HUES48 (cell line): ENCODE measurements at regions not wholly inside any gene's neighbourhood (a gene's known extent, or its start where the extent isn't known, plus 50 kb on each side); places are given as distances from the start of the nearest gene placed in this dataset.

Experiments used
- H3K27ac ChIP-seq: one replicate; pipeline ENCODE4 v1.7.0; 2013; ENCODE audit warnings: low read depth, low read length, inconsistent platforms
- H3K27me3 ChIP-seq: 2 replicates; pipeline ENCODE4 v1.6.1; 2013; ENCODE audit warnings: mild to moderate bottlenecking, low read length; ENCODE audit not compliant: control insufficient read depth, insufficient read depth
- H3K36me3 ChIP-seq: 2 replicates; pipeline ENCODE4 v1.6.1; 2013; ENCODE audit warnings: low read length; ENCODE audit not compliant: control insufficient read depth, insufficient read depth
- H3K4me1 ChIP-seq: 2 replicates; pipeline ENCODE4 v1.6.1; 2013; ENCODE audit warnings: mild to moderate bottlenecking, low read length; ENCODE audit not compliant: control insufficient read depth, insufficient read depth
- H3K4me3 ChIP-seq: 2 replicates; pipeline ENCODE4 v1.5.1; 2013; ENCODE audit warnings: mild to moderate bottlenecking, low read depth, low read length
- H3K9ac ChIP-seq: 2 replicates; pipeline ENCODE4 v1.6.1; 2013; ENCODE audit warnings: mild to moderate bottlenecking, low read depth, low read length, moderate library complexity
- H3K9me3 ChIP-seq: 2 replicates; pipeline ENCODE4 v1.6.1; 2013; ENCODE audit warnings: low read length; ENCODE audit not compliant: control insufficient read depth, insufficient read depth

DNA sequence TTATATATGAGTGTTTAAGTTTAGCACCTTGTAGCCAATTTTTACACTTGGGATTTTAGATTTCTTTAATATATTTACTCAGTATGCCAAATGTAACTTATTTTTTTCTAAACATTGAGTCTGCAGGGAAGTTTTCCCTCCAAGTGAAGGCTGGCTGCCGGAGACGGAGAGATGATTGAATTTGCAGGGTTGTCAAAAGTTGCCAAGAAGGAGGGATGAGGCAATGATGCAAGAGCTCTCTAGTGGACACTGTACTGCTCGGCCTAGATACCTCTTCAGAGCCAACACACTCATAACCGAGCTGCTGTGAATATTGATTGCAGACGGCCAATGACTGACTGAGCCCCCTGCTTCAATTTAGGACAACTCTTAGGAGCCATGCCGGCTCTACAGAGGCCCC is 318.6 kb upstream of the CASK start:
- Histone ChIP-seq H3K4me3 (no peak overlapping the region), H3K4me1 (peaks cover 12% of the 10 kb centered on the region), H3K27me3 (no peaks in the 10 kb centered on the region), H3K36me3 (no peaks in the 10 kb centered on the region), H3K9ac (no peak overlapping the region), H3K27ac (no peak overlapping the region), H3K9me3 (no peaks in the 10 kb centered on the region; the same call in 1 of the 2 replicates)

DNA sequence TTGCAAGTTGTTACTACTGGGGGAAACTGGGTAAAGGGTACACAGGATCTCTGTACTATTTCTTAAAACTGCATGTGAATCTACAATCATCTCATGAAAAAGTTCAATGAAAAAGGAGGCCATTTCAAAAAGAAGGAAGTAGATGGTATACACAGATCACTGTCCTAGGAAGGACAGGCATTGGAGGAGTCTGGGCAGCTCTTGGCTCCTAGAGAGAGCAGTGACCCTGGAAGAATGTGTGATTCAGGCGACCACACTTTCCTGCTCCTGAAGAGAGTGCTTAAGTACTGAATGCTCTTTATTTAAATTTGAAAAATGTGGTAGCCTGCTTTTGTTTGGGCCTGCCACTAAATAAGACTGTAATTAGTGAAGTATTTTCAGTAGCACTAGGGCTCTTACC is 318.1 kb upstream of the CASK start:
- Histone ChIP-seq H3K9me3 (no peaks in the 10 kb centered on the region; the same call in 1 of the 2 replicates), H3K9ac (no peak overlapping the region), H3K27me3 (no peaks in the 10 kb centered on the region), H3K36me3 (no peaks in the 10 kb centered on the region), H3K4me3 (no peak overlapping the region), H3K27ac (no peak overlapping the region), H3K4me1 (peaks cover 12% of the 10 kb centered on the region)

DNA sequence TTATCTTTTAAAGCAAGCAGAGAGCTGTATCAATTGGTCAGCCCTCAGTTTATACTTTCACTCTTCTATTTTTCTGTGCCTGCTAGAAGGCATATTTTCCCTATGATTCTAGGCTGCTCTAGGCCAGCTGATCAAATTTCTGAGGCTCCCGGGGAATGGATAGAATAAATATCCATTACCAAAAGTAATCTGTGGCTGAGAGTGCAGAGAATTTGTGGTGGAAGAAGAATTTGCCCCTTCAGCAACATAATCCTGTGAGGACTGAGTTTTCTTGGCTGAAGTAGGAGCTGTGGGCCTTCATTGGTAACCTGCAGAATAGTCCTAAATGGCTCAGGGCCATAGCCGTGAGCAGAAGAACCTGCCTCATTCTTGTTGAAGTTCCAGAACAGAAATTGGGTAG is 314.6 kb upstream of the CASK start:
- Histone ChIP-seq H3K27me3 (no peaks in the 10 kb centered on the region), H3K36me3 (no peaks in the 10 kb centered on the region), H3K9me3 (no peaks in the 10 kb centered on the region; the same call in 1 of the 2 replicates), H3K4me3 (no peak overlapping the region), H3K27ac (no peak overlapping the region), H3K9ac (no peak overlapping the region), H3K4me1 (peaks cover 12% of the 10 kb centered on the region)

DNA sequence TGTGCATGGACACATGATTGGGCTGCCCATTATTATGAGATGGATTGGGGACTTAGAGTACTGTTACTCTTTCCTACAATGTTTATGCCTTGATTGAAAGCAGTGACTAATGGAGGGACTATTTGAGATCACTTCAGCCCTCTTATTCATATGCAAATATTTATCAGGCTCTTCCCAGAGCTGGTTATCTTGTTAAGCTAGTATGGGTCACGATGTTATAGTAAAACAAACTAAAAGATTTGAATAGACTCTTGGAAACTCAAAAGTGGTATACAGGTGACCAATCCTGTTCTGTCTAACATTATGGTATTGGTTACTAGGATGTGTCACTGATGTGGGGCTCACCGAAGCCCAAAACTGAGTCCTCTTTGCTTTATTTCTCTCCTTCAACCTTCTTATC is 306.2 kb upstream of the CASK start:
- Histone ChIP-seq H3K27ac (no peak overlapping the region), H3K4me1 (peaks cover 3% of the 10 kb centered on the region), H3K36me3 (no peaks in the 10 kb centered on the region), H3K27me3 (no peaks in the 10 kb centered on the region), H3K4me3 (no peak overlapping the region), H3K9ac (no peak overlapping the region), H3K9me3 (no peaks in the 10 kb centered on the region)

DNA sequence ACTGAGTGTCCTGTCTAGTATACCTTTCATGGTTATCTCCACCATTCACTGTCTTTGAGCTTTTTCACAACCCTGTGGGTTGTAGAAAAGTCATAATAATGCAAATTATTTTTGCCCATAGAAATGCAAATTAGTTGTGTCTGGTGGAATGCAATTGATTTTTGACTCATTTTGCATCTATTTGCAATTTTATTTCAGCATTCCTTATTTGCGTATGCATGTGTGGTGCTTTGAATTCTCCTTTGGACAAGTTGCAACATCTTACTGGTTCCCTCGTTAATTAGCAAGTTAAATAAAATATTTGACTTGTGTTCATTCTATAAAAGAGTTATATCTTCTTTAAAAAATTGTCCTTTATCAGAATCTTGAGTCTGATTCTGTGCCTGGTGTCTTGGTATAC is 297.3 kb upstream of the CASK start:
- peaks cover 7% of the 10 kb centered on the region; the same call in 1 of the 2 replicates for H3K4me1 ChIP-seq
- H3K36me3 ChIP-seq = no peaks in the 10 kb centered on the region
- H3K27ac ChIP-seq = no peak overlapping the region
- no peak overlapping the region for H3K9ac ChIP-seq
- H3K27me3 ChIP-seq = no peaks in the 10 kb centered on the region
- H3K9me3 ChIP-seq = no peaks in the 10 kb centered on the region
- H3K4me3 ChIP-seq = no peak overlapping the region

DNA sequence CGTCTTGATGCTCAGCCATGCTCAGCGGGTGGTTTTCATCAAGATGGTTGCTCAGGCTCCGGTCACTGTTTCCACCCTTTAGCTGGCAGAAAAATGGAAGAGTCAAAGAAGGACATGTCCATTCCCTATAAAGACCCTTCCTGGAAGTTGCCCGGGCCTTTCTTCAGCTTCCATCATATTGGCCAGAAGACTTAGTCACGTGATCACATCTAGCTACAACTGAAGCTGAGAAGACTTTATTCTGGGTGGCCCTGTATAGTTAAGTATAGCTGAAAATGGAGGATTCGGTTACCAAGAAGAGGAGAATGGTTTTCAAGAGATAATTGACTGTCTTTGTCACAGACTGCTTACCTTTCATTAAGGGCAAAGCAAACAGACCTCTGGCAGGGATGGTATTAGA is 296.7 kb upstream of the CASK start:
- no peaks in the 10 kb centered on the region for H3K27me3 ChIP-seq
- H3K36me3 ChIP-seq = no peaks in the 10 kb centered on the region
- no peak overlapping the region for H3K27ac ChIP-seq
- no peak overlapping the region for H3K9ac ChIP-seq
- no peaks in the 10 kb centered on the region for H3K9me3 ChIP-seq
- H3K4me3 ChIP-seq = no peak overlapping the region
- H3K4me1 ChIP-seq = peaks cover 7% of the 10 kb centered on the region; the same call in 1 of the 2 replicates

DNA sequence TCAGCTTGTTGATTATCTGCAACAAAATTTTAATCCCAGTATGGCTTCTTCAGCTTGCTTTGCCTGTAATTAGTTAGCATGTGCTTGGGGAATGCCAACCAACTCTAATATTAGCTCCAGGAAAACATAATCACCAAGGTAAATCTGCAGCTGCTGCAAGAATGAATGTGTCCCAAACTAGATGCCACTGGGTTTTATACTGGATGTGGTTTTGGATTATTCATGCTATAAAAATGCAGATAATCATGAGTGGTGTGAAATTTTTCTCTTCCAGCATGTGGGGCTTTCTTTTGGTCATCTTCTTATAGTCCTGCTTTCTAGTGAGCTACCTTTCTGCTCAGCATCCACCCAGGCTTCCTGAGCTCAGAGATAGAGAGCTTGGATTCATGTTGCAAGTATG is 295.9 kb upstream of the CASK start:
- no peaks in the 10 kb centered on the region for H3K27me3 ChIP-seq
- no peak overlapping the region for H3K9ac ChIP-seq
- H3K4me1 ChIP-seq = peaks cover 7% of the 10 kb centered on the region; the same call in 1 of the 2 replicates
- H3K27ac ChIP-seq = no peak overlapping the region
- no peaks in the 10 kb centered on the region for H3K9me3 ChIP-seq
- no peaks in the 10 kb centered on the region for H3K36me3 ChIP-seq
- H3K4me3 ChIP-seq = no peak overlapping the region

- H3K9ac ChIP-seq = no peak overlapping the region
- 0 out of 2 replicates have a peak, but pooled peaks cover 5% of the 10 kb centered on the region for H3K9me3 ChIP-seq
- no peaks in the 10 kb centered on the region for H3K27me3 ChIP-seq
- no peaks in the 10 kb centered on the region for H3K36me3 ChIP-seq
- no peak overlapping the region for H3K4me3 ChIP-seq
- H3K27ac ChIP-seq = no peak overlapping the region
- H3K4me1 ChIP-seq = no peaks in the 10 kb centered on the region
Measured at GRCh38 chrX:42195506-42195905, 272.2 kb upstream of the CASK start.

GRCh38 chrX:42189576-42189975 is 266.2 kb upstream of the CASK start:
- H3K27me3 ChIP-seq = no peaks in the 10 kb centered on the region
- no peaks in the 10 kb centered on the region for H3K36me3 ChIP-seq
- no peak overlapping the region for H3K4me3 ChIP-seq
- H3K4me1 ChIP-seq = peaks cover 14% of the 10 kb centered on the region
- H3K9me3 ChIP-seq = 0 out of 2 replicates have a peak, but pooled peaks cover 5% of the 10 kb centered on the region
- no peak overlapping the region for H3K9ac ChIP-seq
- no peak overlapping the region for H3K27ac ChIP-seq

DNA sequence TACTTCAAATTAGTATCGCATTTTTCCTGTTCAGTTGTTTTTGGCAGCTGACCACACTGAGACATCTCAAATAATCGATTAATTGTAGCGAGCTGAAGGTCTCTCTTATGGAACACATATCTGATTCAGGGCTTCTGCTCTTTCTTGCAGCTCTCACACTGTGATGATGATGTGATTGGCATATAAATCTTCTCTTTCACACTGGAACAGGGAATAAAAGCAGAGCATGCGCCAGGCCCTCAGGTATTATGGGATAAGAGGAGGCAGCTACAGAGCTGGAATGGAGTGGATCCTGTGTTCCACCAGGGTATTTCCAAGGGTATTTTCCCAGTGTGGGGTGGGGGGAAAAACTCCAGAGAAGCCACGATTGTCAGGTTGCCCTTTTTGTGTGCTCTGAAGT is 265.4 kb upstream of the CASK start:
- Histone ChIP-seq H3K9ac (no peak overlapping the region), H3K9me3 (0 out of 2 replicates have a peak, but pooled peaks cover 5% of the 10 kb centered on the region), H3K27ac (no peak overlapping the region), H3K4me1 (peaks cover 14% of the 10 kb centered on the region), H3K36me3 (no peaks in the 10 kb centered on the region), H3K4me3 (no peak overlapping the region), H3K27me3 (no peaks in the 10 kb centered on the region)

- Histone ChIP-seq H3K9me3 (no peaks in the 10 kb centered on the region), H3K27ac (no peak overlapping the region), H3K27me3 (no peaks in the 10 kb centered on the region; the same call in none of the 2 replicates), H3K9ac (no peak overlapping the region), H3K36me3 (no peaks in the 10 kb centered on the region), H3K4me1 (no peaks in the 10 kb centered on the region), H3K4me3 (no peak overlapping the region)
Measured at GRCh38 chrX:42176789-42177188, 253.4 kb upstream of the CASK start.

GRCh38 chrX:42175843-42176242 is 252.5 kb upstream of the CASK start:
- Histone ChIP-seq H3K27ac (no peak overlapping the region), H3K27me3 (no peaks in the 10 kb centered on the region; the same call in none of the 2 replicates), H3K9ac (no peak overlapping the region), H3K4me1 (no peaks in the 10 kb centered on the region), H3K9me3 (no peaks in the 10 kb centered on the region), H3K36me3 (no peaks in the 10 kb centered on the region), H3K4me3 (no peak overlapping the region)
